K562 (cell line): ENCODE measurements at regions not wholly inside any gene's neighbourhood (a gene's known extent, or its start where the extent isn't known, plus 50 kb on each side); places are given as distances from the start of the nearest gene placed in this dataset.
A peak's percentile ranks its signal among the peaks of the same experiment; 100 is the strongest.

Experiments
- BMI1 ChIP-seq: fragments of 150-350 bp; IDR thresholded peaks from 2 replicates; pipeline ENCODE4 v1.6.1; 2014; ENCODE audit warnings: low read length
- CHCHD3 ChIP-seq: fragments of 250-450 bp; sonication (Bioruptor Pico); IDR thresholded peaks from 2 replicates; pipeline ENCODE4 v2.1.2; 2022; ENCODE audit warnings: mild to moderate bottlenecking
- CSDE1 ChIP-seq, 2 experiments: fragments of 450-650 bp; IDR thresholded peaks; 2 replicates each; pipeline ENCODE4 v1.6.1; 2016; ENCODE audit warnings: mild to moderate bottlenecking in 1 of 2
- DIDO1 ChIP-seq: fragments of 450-650 bp; IDR thresholded peaks from 2 replicates; pipeline ENCODE4 v1.6.1; 2016; ENCODE audit warnings: low read depth, missing biosample characterization, missing genetic modification characterization
- EHMT2 ChIP-seq: fragments of 450-650 bp; IDR thresholded peaks from 2 replicates; pipeline ENCODE4 v1.6.1; 2018; ENCODE audit warnings: antibody characterized with exemption
- GABPA ChIP-seq: fragments of 200-800 bp; sonication (Bioruptor generic); conservative IDR thresholded peaks from 2 replicates; pipeline ENCODE4 v1.6.1; 2016; ENCODE audit warnings: low read depth, missing genetic modification characterization, missing compliant biosample characterization
- GABPB1 ChIP-seq: sonication (generic); formaldehyde crosslinking; IDR thresholded peaks from 2 replicates; pipeline ENCODE4 v1.8.0; 2022; ENCODE audit warnings: mild to moderate bottlenecking, missing genetic modification reagents
- HNRNPL ChIP-seq: fragments of 200-400 bp; formaldehyde crosslinking; IDR thresholded peaks from 2 replicates; pipeline ENCODE4 v1.6.1; 2017; ENCODE audit warnings: low read depth, mild to moderate bottlenecking, low read length
- IRF2 ChIP-seq: sonication (generic); formaldehyde crosslinking; IDR thresholded peaks from 2 replicates; pipeline ENCODE4 v1.8.1; 2022; ENCODE audit warnings: mild to moderate bottlenecking, missing genetic modification reagents
- MNT ChIP-seq, 2 experiments: fragments of 450-650 bp; conservative IDR thresholded peaks; 2 replicates each; pipeline ENCODE4 v1.6.1; 2017; ENCODE audit warnings: mild to moderate bottlenecking in 2 of 2, moderate library complexity in 2 of 2
- MTA2 ChIP-seq: fragments of 450-650 bp; IDR thresholded peaks from 2 replicates; pipeline ENCODE4 v1.6.1; 2016; ENCODE audit warnings: low read depth
- NR2C1 ChIP-seq, 2 experiments: fragments of 450-650 bp; IDR thresholded peaks; 2 replicates each; pipeline ENCODE4 v1.6.1; 2017; ENCODE audit warnings: mild to moderate bottlenecking in 2 of 2, antibody characterized with exemption in 1 of 2, inconsistent platforms in 1 of 2, missing compliant biosample characterization in 1 of 2, missing genetic modification characterization in 1 of 2
- NR2C2 ChIP-seq, 2 experiments: fragments of 200-800 bp in 1 of 2; sonication (Bioruptor generic) in 1 of 2; sonication (generic) in 1 of 2; formaldehyde crosslinking in 1 of 2; IDR thresholded peaks; 2 replicates each; pipeline versions ENCODE4 v1.6.1 to v1.8.0; 2016 to 2022; ENCODE audit warnings: mild to moderate bottlenecking in 1 of 2, missing compliant biosample characterization in 1 of 2, missing genetic modification characterization in 1 of 2, missing genetic modification reagents in 1 of 2
- PHF21A ChIP-seq: fragments of 450-650 bp; IDR thresholded peaks from 2 replicates; pipeline ENCODE4 v1.6.1; 2017; ENCODE audit warnings: low read depth, borderline replicate concordance
- PTTG1 ChIP-seq: fragments of 450-650 bp; IDR thresholded peaks from 2 replicates; pipeline ENCODE4 v1.6.1; 2016; ENCODE audit warnings: low read depth, mild to moderate bottlenecking, missing genetic modification characterization, missing compliant biosample characterization
- RAD21 ChIP-seq, 2 experiments: fragments of 250-450 bp in 1 of 2; fragments of 450-650 bp in 1 of 2; sonication (Bioruptor Pico) in 1 of 2; formaldehyde crosslinking in 1 of 2; IDR thresholded peaks in 1 of 2; conservative IDR thresholded peaks in 1 of 2; 2 replicates each; pipeline versions ENCODE4 v1.4.0 to v1.8.0; 2020 to 2022; ENCODE audit warnings: mild to moderate bottlenecking in 2 of 2, moderate library complexity in 1 of 2
- RCOR1 ChIP-seq, 2 experiments: IDR thresholded peaks; 2 replicates each; pipeline ENCODE4 v1.6.1; 2012; ENCODE audit warnings: low read depth in 2 of 2, low read length in 2 of 2, borderline replicate concordance in 1 of 2, improper control_type of control experiment in 1 of 2
- RFX1 ChIP-seq: fragments of 450-650 bp; IDR thresholded peaks from 2 replicates; pipeline ENCODE4 v1.6.1; 2016; ENCODE audit warnings: mild to moderate bottlenecking, moderate library complexity
- SP1 ChIP-seq: sonication (generic); formaldehyde crosslinking; IDR thresholded peaks from 2 replicates; pipeline ENCODE4 v1.8.1; 2022; ENCODE audit warnings: mild to moderate bottlenecking, missing genetic modification reagents
- SRSF7 ChIP-seq: fragments of 200-400 bp; formaldehyde crosslinking; optimal IDR thresholded peaks from 2 replicates; pipeline ENCODE3; 2017; ENCODE audit warnings: mild to moderate bottlenecking, low read depth, low read length
- STAT5A ChIP-seq: IDR thresholded peaks from 2 replicates; pipeline ENCODE4 v1.6.1; 2012; ENCODE audit warnings: low read length, inconsistent platforms, borderline replicate concordance
- TARDBP ChIP-seq: fragments of 450-650 bp; IDR thresholded peaks from 2 replicates; pipeline ENCODE4 v1.6.1; 2016
- TFE3 ChIP-seq: fragments of 450-650 bp; formaldehyde crosslinking; IDR thresholded peaks from 2 replicates; pipeline ENCODE4 v1.4.0; 2020; ENCODE audit warnings: mild to moderate bottlenecking, mixed read lengths
- ZBTB17 ChIP-seq: fragments of 450-650 bp; formaldehyde crosslinking; IDR thresholded peaks from 2 replicates; pipeline ENCODE4 v1.4.0; 2020; ENCODE audit warnings: mild to moderate bottlenecking
- ZNF282 ChIP-seq: sonication (generic); formaldehyde crosslinking; IDR thresholded peaks from 2 replicates; pipeline ENCODE4 v1.8.1; 2023; ENCODE audit warnings: missing genetic modification reagents
- ZNF79 ChIP-seq: fragments of 250-450 bp; sonication (Bioruptor Pico); IDR thresholded peaks from 2 replicates; pipeline ENCODE4 v1.4.0; 2020; ENCODE audit warnings: low read depth, mild to moderate bottlenecking, moderate library complexity
- TF ChIP-seq, protein P1 (sequence below): sonication (generic); formaldehyde crosslinking; IDR thresholded peaks from 2 replicates; pipeline ENCODE4 v1.8.0; 2022; ENCODE audit warnings: mild to moderate bottlenecking, missing genetic modification reagents

GRCh38 chrX:70988425-70988824 lies 57.5 kb upstream of the SLC7A3 start (continued):
- TF ChIP-seq MTA2 (peak; percentile 50; the same call in 1 of the 2 replicates), PTTG1 (no peak), GABPA (tag) (peak; percentile 90), CHCHD3 (no peak), PHF21A (no peak), CSDE1 (IDR thresholded peaks at IDR 0.05) (0 out of 4 replicates have a peak, but pooled peaks of 1 of the 2 experiments have one; percentile 58), BMI1 (peak; percentile 81), ZBTB17 (no peak), TARDBP (no peak), STAT5A (peak; percentile 44; the same call in 1 of the 2 replicates), ZNF79 (CRISPR knock-in tag) (no peak), RCOR1 (IDR thresholded peaks at IDR 0.05; ENCODE audit: borderline replicate concordance in 1 of 2, low read depth in 2 of 2, low read length in 2 of 2) (no peak), SP1 (CRISPR knock-in tag) (no peak), EHMT2 (0 out of 2 replicates have a peak, but pooled peaks have one; percentile 28), HNRNPL (no peak), NR2C1 (IDR thresholded peaks at IDR 0.05) (peak; percentile 98), NR2C1 (tag; IDR thresholded peaks at IDR 0.05) (peak; percentile 98), SRSF7 (no peak), GABPB1 (CRISPR knock-in tag) (peak; percentile 86; the same call in 1 of the 2 replicates), RFX1 (peak; percentile 96), MNT (conservative IDR thresholded peaks at IDR 0.05) (0 out of 4 replicates have a peak, but pooled peaks of 1 of the 2 experiments have one; percentile 23), RAD21 (CRISPR knock-in tag; conservative IDR thresholded peaks at IDR 0.05 in 1 of 2, IDR thresholded peaks at IDR 0.05 in 1 of 2) (no peak), TFE3 (CRISPR knock-in tag) (no peak), NR2C2 (CRISPR knock-in tag; IDR thresholded peaks at IDR 0.05) (peak; percentile 96), NR2C2 (tag; IDR thresholded peaks at IDR 0.05) (peak; percentile 97), IRF2 (CRISPR knock-in tag) (no peak), ZNF282 (CRISPR knock-in tag) (no peak), DIDO1 (tag) (peak; percentile 58; the same call in 1 of the 2 replicates)
- TF ChIP-seq, protein P1, sequence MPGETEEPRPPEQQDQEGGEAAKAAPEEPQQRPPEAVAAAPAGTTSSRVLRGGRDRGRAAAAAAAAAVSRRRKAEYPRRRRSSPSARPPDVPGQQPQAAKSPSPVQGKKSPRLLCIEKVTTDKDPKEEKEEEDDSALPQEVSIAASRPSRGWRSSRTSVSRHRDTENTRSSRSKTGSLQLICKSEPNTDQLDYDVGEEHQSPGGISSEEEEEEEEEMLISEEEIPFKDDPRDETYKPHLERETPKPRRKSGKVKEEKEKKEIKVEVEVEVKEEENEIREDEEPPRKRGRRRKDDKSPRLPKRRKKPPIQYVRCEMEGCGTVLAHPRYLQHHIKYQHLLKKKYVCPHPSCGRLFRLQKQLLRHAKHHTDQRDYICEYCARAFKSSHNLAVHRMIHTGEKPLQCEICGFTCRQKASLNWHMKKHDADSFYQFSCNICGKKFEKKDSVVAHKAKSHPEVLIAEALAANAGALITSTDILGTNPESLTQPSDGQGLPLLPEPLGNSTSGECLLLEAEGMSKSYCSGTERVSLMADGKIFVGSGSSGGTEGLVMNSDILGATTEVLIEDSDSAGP (CRISPR knock-in tag) = no peak
